ENCODE measurements at regions not wholly inside any gene's neighbourhood (a gene's known extent, or its start where the extent isn't known, plus 50 kb on each side); places are given as distances from the start of the nearest gene placed in this dataset.

- ChIA-PET CTCF (no interaction called here), POLR2A (ENCODE audit: unreplicated experiment) (no interaction called here)
- H3K9me3 ChIP-seq (ENCODE audit: insufficient read depth, low read depth): no peaks in the 10 kb centered on the region
- no peaks in the 10 kb centered on the region for H3K79me2 ChIP-seq (ENCODE audit: low read depth)
- H4K20me1 ChIP-seq (ENCODE audit: insufficient read depth): no peaks in the 10 kb centered on the region
- H2AFZ ChIP-seq: no peak overlapping the region
- no peak overlapping the region for H3K4me2 ChIP-seq
- intact Hi-C loops (cut with micrococcal nuclease; ENCODE audit: unreplicated experiment): no loop called here
- no peaks in the 10 kb centered on the region for H3K9me2 ChIP-seq (ENCODE audit: insufficient read depth)
- H3K36me3 ChIP-seq (ENCODE audit: low read depth): no peaks in the 10 kb centered on the region
- BruUV-seq (replicated peaks): no TSS peak
- no peak overlapping the region for H3K27ac ChIP-seq
- no peak overlapping the region for H3K4me3 ChIP-seq
- H3K27me3 ChIP-seq (ENCODE audit: insufficient read depth, low read depth): no peaks in the 10 kb centered on the region
- H3F3A ChIP-seq (ENCODE audit: insufficient read depth, low read depth): no peaks in the 10 kb centered on the region
- no peaks in the 10 kb centered on the region for H3K4me1 ChIP-seq (replicated peaks; ENCODE audit: insufficient read depth)
- DNase-seq: no peak
- TF ChIP-seq CTCF (conservative IDR thresholded peaks at IDR 0.05) (no peak), EZH2 (IDR thresholded peaks at IDR 0.05; ENCODE audit: low read depth) (no peak)
Observed at GRCh38 chr2:193712912-193713311, 1518.2 kb upstream of the TMEFF2 start.

- no peak for DNase-seq
Observed at GRCh38 chr2:193703411-193703810, 1508.7 kb upstream of the TMEFF2 start.

GRCh38 chr2:193701484-193701883 lies 1506.8 kb upstream of the TMEFF2 start:
- CTCF ChIA-PET: no interaction called here
- no TSS peak for BruUV-seq (replicated peaks)
- TF ChIP-seq CTCF (conservative IDR thresholded peaks at IDR 0.05) (no peak), EZH2 (IDR thresholded peaks at IDR 0.05; ENCODE audit: low read depth) (no peak)
- H3K4me2 ChIP-seq: no peak overlapping the region
- no peak overlapping the region for H3K27ac ChIP-seq
- H3K79me2 ChIP-seq (ENCODE audit: low read depth): no peaks in the 10 kb centered on the region
- H3K9me3 ChIP-seq (ENCODE audit: insufficient read depth, low read depth): no peaks in the 10 kb centered on the region
- H3F3A ChIP-seq (ENCODE audit: insufficient read depth, low read depth): no peaks in the 10 kb centered on the region
- H2AFZ ChIP-seq: no peak overlapping the region
- no peaks in the 10 kb centered on the region for H3K36me3 ChIP-seq (ENCODE audit: low read depth)
- no peak for DNase-seq
- H3K4me1 ChIP-seq (replicated peaks; ENCODE audit: insufficient read depth): no peaks in the 10 kb centered on the region
- intact Hi-C loops (cut with micrococcal nuclease; ENCODE audit: unreplicated experiment): no loop called here
- POLR2A ChIA-PET (ENCODE audit: unreplicated experiment): no interaction called here
- H3K27me3 ChIP-seq (ENCODE audit: insufficient read depth, low read depth): no peaks in the 10 kb centered on the region
- H3K9me2 ChIP-seq (ENCODE audit: insufficient read depth): no peaks in the 10 kb centered on the region
- no peaks in the 10 kb centered on the region for H4K20me1 ChIP-seq (ENCODE audit: insufficient read depth)
- no peak overlapping the region for H3K4me3 ChIP-seq

More at GRCh38 chr2:193703411-193703810, 1508.7 kb upstream of the TMEFF2 start:
- POLR2A ChIA-PET (ENCODE audit: unreplicated experiment): no interaction called here
- no peaks in the 10 kb centered on the region for H3K9me2 ChIP-seq (ENCODE audit: insufficient read depth)
- CTCF ChIA-PET: no interaction called here
- H4K20me1 ChIP-seq (ENCODE audit: insufficient read depth): no peaks in the 10 kb centered on the region
- H3K27me3 ChIP-seq (ENCODE audit: insufficient read depth, low read depth): no peaks in the 10 kb centered on the region
- H3K36me3 ChIP-seq (ENCODE audit: low read depth): no peaks in the 10 kb centered on the region
- no peak overlapping the region for H3K27ac ChIP-seq
- no TSS peak for BruUV-seq (replicated peaks)
- no peaks in the 10 kb centered on the region for H3K9me3 ChIP-seq (ENCODE audit: insufficient read depth, low read depth)
- intact Hi-C loops (cut with micrococcal nuclease; ENCODE audit: unreplicated experiment): no loop called here
- TF ChIP-seq CTCF (conservative IDR thresholded peaks at IDR 0.05) (no peak), EZH2 (IDR thresholded peaks at IDR 0.05; ENCODE audit: low read depth) (no peak)
- H2AFZ ChIP-seq: no peak overlapping the region
- no peaks in the 10 kb centered on the region for H3K4me1 ChIP-seq (replicated peaks; ENCODE audit: insufficient read depth)
- H3K4me2 ChIP-seq: no peak overlapping the region
- H3K4me3 ChIP-seq: no peak overlapping the region
- H3K79me2 ChIP-seq (ENCODE audit: low read depth): no peaks in the 10 kb centered on the region
- no peaks in the 10 kb centered on the region for H3F3A ChIP-seq (ENCODE audit: insufficient read depth, low read depth)

Measured in PC-9 (cell line).